HCT116 (cell line): ENCODE measurements at regions not wholly inside any gene's neighbourhood (a gene's known extent, or its start where the extent isn't known, plus 50 kb on each side); places are given as distances from the start of the nearest gene placed in this dataset.

Experiments
- CTCF ChIP-seq, 3 experiments: fragments of 200-600 bp in 1 of 3; sonication (generic) in 1 of 3; IDR thresholded peaks in 2 of 3; conservative IDR thresholded peaks in 1 of 3; 2 replicates each; pipeline ENCODE4 v1.5.1; 2012 to 2017; ENCODE audit warnings: low read depth in 2 of 3, low read length in 2 of 3, antibody characterized with exemption in 1 of 3, borderline replicate concordance in 1 of 3, control low read depth in 1 of 3, mild to moderate bottlenecking in 1 of 3, mixed read lengths in 1 of 3, mixed run types in 1 of 3, moderate library complexity in 1 of 3; ENCODE audit not compliant: insufficient read depth in 1 of 3
- POLR2A ChIP-seq: IDR thresholded peaks from 2 replicates; pipeline ENCODE4 v1.7.0; 2011; ENCODE audit warnings: borderline replicate concordance; ENCODE audit not compliant: insufficient read depth, insufficient read length; ENCODE audit errors: extremely low read depth
- ZBTB33 ChIP-seq: IDR thresholded peaks from 2 replicates; pipeline ENCODE4 v1.6.1; 2011; ENCODE audit warnings: mild to moderate bottlenecking, low read length, moderate library complexity; ENCODE audit not compliant: insufficient replicate concordance; ENCODE audit errors: extremely low read depth

- TF ChIP-seq POLR2A (no peak), ZBTB33 (no peak), CTCF (IDR thresholded peaks at IDR 0.05 in 2 of 3, conservative IDR thresholded peaks at IDR 0.05 in 1 of 3; ENCODE audit: borderline replicate concordance in 1 of 3, insufficient read depth in 1 of 3, low read depth in 2 of 3, low read length in 2 of 3) (no peak)
Measured at GRCh38 chr1:25030012-25030411, 99.9 kb upstream of the RUNX3 start.
